Prostate gland (tissue), 2 donors: ENCODE measurements at regions not wholly inside any gene's neighbourhood (a gene's known extent, or its start where the extent isn't known, plus 50 kb on each side); places are given as distances from the start of the nearest gene placed in this dataset.
A peak's percentile ranks its signal among the peaks of the same experiment; 100 is the strongest.
"Not testable (repeated sequence)": the region's sequence is repeated elsewhere in the genome, so short reads cannot be mapped to it uniquely, and the experiment has no call there.

ENCODE experiments used
- DNase-seq: peaks from one replicate; pipeline ENCODE4 v3.0.0-alpha.2; 2019; ENCODE audit warnings: low spot score
- H3K27ac ChIP-seq, 2 donors: fragments of 200-600 bp; sonication (generic); 2 replicates each; pipeline ENCODE4 v1.5.1; 2017 to 2019
- H3K27me3 ChIP-seq: fragments of 200-600 bp; sonication (generic); replicated peaks from 2 replicates; pipeline ENCODE4 v1.5.1; 2019; ENCODE audit not compliant: insufficient read depth
- H3K36me3 ChIP-seq, 2 donors: fragments of 200-600 bp; sonication (generic); 1 replicate in 1 of 2; 2 replicates in 1 of 2; pipeline versions ENCODE4 v1.5.1 to v1.8.1; 2017 to 2019
- H3K4me1 ChIP-seq: fragments of 200-600 bp; sonication (generic); replicated peaks from 2 replicates; pipeline ENCODE4 v1.5.1; 2019
- H3K4me3 ChIP-seq, 2 donors: fragments of 200-600 bp; sonication (generic); 2 replicates each; pipeline ENCODE4 v1.5.1; 2017 to 2019
- H3K9me3 ChIP-seq: fragments of 200-600 bp; sonication (generic); 2 replicates; pipeline ENCODE4 v1.5.1; 2017
- POLR2A ChIP-seq: fragments of 450-650 bp; IDR thresholded peaks from one replicate; pipeline ENCODE4 v1.6.1; 2016; ENCODE audit warnings: antibody characterized with exemption, mild to moderate bottlenecking
- POLR2AphosphoS5 ChIP-seq: sonication (generic); formaldehyde crosslinking; IDR thresholded peaks from one replicate; pipeline ENCODE4 v1.6.1; 2017; ENCODE audit warnings: antibody characterized with exemption
- WGBS: methylation state at CpG from one replicate; pipeline ENCODE4 v1.1.5; 2018; 5-methylcytosine and 5-hydroxymethylcytosine counted together
- intact Hi-C: fragments of 100-400 bp; cut with DNase I; formaldehyde crosslinking; loops from one replicate; pipeline ENCODE4 v1.14.2; 2022
- TF ChIP-seq, protein P1 (sequence below), 4 experiments: fragments of 200-600 bp in 2 of 4; fragments of 450-650 bp in 2 of 4; sonication (generic) in 2 of 4; IDR thresholded peaks; 1 replicate in 3 of 4; 2 replicates in 1 of 4; pipeline ENCODE4 v1.5.1; 2016 to 2019; ENCODE audit warnings: antibody characterized with exemption in 4 of 4, mild to moderate bottlenecking in 2 of 4, moderate library complexity in 2 of 4

DNA sequence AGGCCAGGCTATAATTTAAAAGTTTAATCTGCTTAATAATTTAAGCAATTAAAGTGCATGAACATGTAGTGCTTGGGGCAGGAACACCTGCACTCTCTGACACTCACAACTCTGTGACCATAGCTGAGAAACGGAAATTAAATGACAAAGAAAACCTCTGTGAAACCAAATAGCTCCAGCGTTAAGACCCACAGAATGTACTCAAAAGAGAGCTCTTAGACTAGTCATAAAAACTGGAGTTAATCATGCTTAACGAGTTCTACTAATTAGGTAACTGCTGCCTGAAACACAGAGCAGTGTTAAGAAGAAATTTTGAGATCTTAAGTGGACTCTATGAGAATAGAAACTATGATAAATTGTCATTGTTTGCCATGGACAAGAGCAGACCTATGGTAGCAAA is 174.4 kb upstream of the SPIN4 start:
- TF ChIP-seq POLR2A (no peak), POLR2AphosphoS5 (no peak)
- TF ChIP-seq, protein P1, sequence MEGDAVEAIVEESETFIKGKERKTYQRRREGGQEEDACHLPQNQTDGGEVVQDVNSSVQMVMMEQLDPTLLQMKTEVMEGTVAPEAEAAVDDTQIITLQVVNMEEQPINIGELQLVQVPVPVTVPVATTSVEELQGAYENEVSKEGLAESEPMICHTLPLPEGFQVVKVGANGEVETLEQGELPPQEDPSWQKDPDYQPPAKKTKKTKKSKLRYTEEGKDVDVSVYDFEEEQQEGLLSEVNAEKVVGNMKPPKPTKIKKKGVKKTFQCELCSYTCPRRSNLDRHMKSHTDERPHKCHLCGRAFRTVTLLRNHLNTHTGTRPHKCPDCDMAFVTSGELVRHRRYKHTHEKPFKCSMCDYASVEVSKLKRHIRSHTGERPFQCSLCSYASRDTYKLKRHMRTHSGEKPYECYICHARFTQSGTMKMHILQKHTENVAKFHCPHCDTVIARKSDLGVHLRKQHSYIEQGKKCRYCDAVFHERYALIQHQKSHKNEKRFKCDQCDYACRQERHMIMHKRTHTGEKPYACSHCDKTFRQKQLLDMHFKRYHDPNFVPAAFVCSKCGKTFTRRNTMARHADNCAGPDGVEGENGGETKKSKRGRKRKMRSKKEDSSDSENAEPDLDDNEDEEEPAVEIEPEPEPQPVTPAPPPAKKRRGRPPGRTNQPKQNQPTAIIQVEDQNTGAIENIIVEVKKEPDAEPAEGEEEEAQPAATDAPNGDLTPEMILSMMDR (IDR thresholded peaks at IDR 0.05), result no peak
- intact Hi-C loops, result no loop called here

DNA sequence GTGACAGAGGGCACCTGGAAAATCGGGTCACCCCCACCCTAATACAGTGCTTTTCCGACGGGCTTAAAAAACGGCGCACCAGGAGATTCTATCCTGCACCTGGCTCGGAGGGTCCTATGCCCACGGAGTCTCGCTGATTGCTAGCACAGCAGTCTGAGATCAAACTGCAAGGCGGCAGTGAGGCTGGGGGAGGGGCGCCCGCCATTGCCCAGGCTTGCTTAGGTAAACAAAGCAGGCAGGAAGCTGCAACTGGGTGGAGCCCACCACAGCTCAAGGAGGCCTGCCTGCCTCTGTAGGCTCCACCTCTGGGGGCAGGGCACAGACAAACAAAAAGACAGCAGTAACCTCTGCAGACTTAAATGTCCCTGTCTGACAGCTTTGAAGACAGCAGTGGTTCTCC is 168.2 kb upstream of the SPIN4 start:
- H3K9me3 ChIP-seq, intact Hi-C loops, DNase-seq, H3K4me3 ChIP-seq, H3K27me3 ChIP-seq, H3K36me3 ChIP-seq, H3K27ac ChIP-seq, H3K4me1 ChIP-seq: not testable (repeated sequence)
- WGBS, result no CpG with 5 or more reads among the region's 11 CpGs

More for the DNA sequence above, 174.4 kb upstream of the SPIN4 start:
- H3K9me3 ChIP-seq, result no peaks in the 10 kb centered on the region
- DNase-seq, result no peak
- no peaks in the 10 kb centered on the region for H3K4me1 ChIP-seq
- 62% methylated on average over 3 of the region's 3 CpGs for WGBS
- no peak overlapping the region for H3K27ac ChIP-seq
- no peaks in the 10 kb centered on the region for H3K27me3 ChIP-seq
- no peak overlapping the region for H3K4me3 ChIP-seq
- H3K36me3 ChIP-seq, result no peaks in the 10 kb centered on the region

DNA sequence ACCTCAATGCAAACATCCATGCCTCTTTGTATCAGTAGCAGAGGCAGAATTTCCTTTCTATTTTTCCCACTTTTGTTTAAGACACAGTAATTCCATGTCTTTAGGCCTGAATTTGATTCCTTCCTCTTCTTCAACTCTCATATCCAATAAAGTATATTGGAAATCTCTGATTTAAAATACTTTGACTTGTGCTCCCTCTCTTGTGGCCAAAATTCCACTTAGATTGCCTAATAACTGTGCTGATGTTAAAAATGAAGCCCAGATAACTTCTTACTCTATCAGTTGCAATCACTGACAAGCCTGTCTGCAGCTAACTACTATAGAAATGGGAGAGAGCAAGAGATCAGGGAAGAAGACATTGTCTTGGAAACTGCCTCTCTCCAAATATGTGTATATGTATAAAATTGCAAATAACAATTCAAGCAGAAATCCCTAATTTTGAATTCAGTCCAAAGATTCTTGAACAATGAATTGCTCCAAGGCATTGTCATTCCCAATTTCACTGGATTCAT is 163.5 kb upstream of the SPIN4 start:
- no peak for TF ChIP-seq POLR2AphosphoS5
- TF ChIP-seq, protein P1 (IDR thresholded peaks at IDR 0.05), result no peak
- TF ChIP-seq POLR2A, result no peak
- intact Hi-C loops, result no loop called here
- Histone ChIP-seq H3K36me3 (no peaks in the 10 kb centered on the region), H3K27ac (no peak overlapping the region), H3K9me3 (no peaks in the 10 kb centered on the region), H3K27me3 (no peaks in the 10 kb centered on the region), H3K4me3 (no peak overlapping the region), H3K4me1 (no peaks in the 10 kb centered on the region)
- DNase-seq, result no peak

DNA sequence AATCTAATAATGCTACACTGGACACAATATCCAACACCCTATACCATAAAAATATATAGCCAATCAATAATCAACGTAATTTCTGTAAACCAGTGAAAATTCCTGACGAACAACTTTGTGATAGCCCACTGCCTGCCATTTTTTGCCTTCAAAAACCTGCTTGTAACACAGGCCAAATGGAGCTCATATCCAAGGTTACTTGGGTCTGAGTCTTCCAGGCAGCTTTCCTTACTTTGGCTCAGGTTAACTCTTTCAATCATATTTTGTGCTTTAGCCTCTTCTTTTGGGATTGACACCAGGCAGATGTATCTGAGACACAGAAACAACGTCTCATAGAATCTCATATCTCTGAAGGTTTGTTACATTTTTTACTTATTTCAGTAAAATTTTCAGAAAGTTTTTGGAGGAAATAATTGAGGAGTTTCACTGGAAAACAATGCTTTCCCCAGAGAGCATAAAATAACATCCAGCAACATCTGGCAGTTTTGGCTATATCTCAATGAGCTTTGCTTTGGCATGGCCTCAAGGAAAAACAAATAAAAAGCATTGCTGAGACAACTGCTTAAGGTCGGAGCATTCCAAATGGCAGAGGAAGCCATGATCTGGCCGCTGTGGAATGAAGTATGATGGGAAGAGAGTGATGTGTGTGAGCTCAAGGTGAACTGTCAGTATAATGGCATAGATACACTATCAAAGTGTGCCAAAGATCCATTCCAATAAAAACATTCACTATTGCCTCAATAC is 162.9 kb upstream of the SPIN4 start:
- TF ChIP-seq POLR2AphosphoS5 (peak; percentile 52), POLR2A (no peak)
- Histone ChIP-seq H3K27ac (no peak overlapping the region), H3K4me3 (no peak overlapping the region), H3K4me1 (no peaks in the 10 kb centered on the region), H3K9me3 (no peaks in the 10 kb centered on the region), H3K36me3 (no peaks in the 10 kb centered on the region), H3K27me3 (no peaks in the 10 kb centered on the region)
- intact Hi-C loops, result no loop called here
- WGBS, result 41% methylated on average over 5 of the region's 5 CpGs
- peak; percentile 4 for DNase-seq

DNA sequence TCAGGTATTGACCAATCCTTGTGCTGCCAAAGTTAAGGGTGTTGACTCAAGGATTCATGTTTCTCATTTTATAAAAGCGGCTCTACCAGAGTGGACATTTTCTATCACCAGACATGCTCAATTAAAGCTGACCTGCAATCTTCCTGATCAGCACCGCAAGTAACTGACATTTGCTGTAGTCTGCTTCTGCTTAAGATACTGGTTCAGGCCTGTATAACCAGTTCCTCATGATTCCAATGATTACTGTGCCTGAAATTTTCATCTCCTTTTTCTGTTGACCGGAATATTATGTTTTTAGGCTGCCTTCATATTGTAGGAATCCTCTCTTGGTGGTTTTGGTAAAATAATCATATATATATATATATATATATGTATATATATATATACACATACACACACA is 160.2 kb upstream of the SPIN4 start:
- intact Hi-C loops, result no loop called here

More for the DNA sequence above, 160.2 kb upstream of the SPIN4 start:
- H3K4me3 ChIP-seq, result no peak overlapping the region
- H3K27ac ChIP-seq, result no peak overlapping the region
- DNase-seq, result no peak
- H3K27me3 ChIP-seq, result no peaks in the 10 kb centered on the region
- H3K4me1 ChIP-seq, result no peaks in the 10 kb centered on the region
- no peaks in the 10 kb centered on the region for H3K9me3 ChIP-seq
- no peaks in the 10 kb centered on the region for H3K36me3 ChIP-seq
- 67% methylated on average over 3 of the region's 3 CpGs for WGBS
- TF ChIP-seq POLR2AphosphoS5 (no peak), POLR2A (no peak)
- TF ChIP-seq, protein P1 (IDR thresholded peaks at IDR 0.05), result no peak
